HG02870 (cell line): ENCODE measurements at regions not wholly inside any gene's neighbourhood (a gene's known extent, or its start where the extent isn't known, plus 50 kb on each side); places are given as distances from the start of the nearest gene placed in this dataset.

Source experiments
- ATAC-seq: cut with Tn5 transposase; IDR thresholded peaks from one replicate; pipeline ENCODE4 v1.9.1; 2021; ENCODE audit warnings: mild to moderate bottlenecking, moderate library complexity; ENCODE audit not compliant: unreplicated experiment

- ATAC-seq: no peak
Observed at GRCh38 chr13:76796851-76797250, 89.4 kb downstream of the KCTD12 start.

GRCh38 chr13:76795701-76796695 is 90.2 kb downstream of the KCTD12 start:
- no peak for ATAC-seq

- ATAC-seq: no peak
Observed at GRCh38 chr13:76792731-76793347, 93.4 kb downstream of the KCTD12 start.

GRCh38 chr13:76790980-76791819 is 95.0 kb downstream of the KCTD12 start:
- ATAC-seq: no peak

- no peak for ATAC-seq
Observed at GRCh38 chr13:76790526-76790925, 95.7 kb downstream of the KCTD12 start.

- ATAC-seq: no peak
Observed at GRCh38 chr13:76783798-76784197, 102.4 kb downstream of the KCTD12 start.

- no peak for ATAC-seq
Observed at GRCh38 chr13:76778853-76779252, 107.4 kb downstream of the KCTD12 start.

GRCh38 chr13:76777096-76777495 is 109.1 kb downstream of the KCTD12 start:
- no peak for ATAC-seq

GRCh38 chr13:76775088-76775740 is 111.0 kb downstream of the KCTD12 start:
- ATAC-seq: no peak

- ATAC-seq: no peak
Observed at GRCh38 chr13:76773448-76774094, 112.6 kb downstream of the KCTD12 start.

- no peak for ATAC-seq
Observed at GRCh38 chr13:76772241-76772640, 114.0 kb downstream of the KCTD12 start.

- no peak for ATAC-seq
Observed at GRCh38 chr13:76769271-76769791, 116.9 kb downstream of the KCTD12 start.

- no peak for ATAC-seq
Observed at GRCh38 chr13:76768384-76768783, 117.8 kb downstream of the KCTD12 start.

GRCh38 chr13:76764916-76765315 is 121.3 kb downstream of the KCTD12 start:
- ATAC-seq: no peak

- ATAC-seq: no peak
Observed at GRCh38 chr13:76764429-76764828, 121.8 kb downstream of the KCTD12 start.

- ATAC-seq: no peak
Observed at GRCh38 chr13:76762721-76763120, 123.5 kb downstream of the KCTD12 start.

- no peak for ATAC-seq
Observed at GRCh38 chr13:76759877-76760276, 126.3 kb downstream of the KCTD12 start.

- no peak for ATAC-seq
Observed at GRCh38 chr13:76758738-76759137, 127.5 kb downstream of the KCTD12 start.

GRCh38 chr13:76758257-76758656 is 127.9 kb downstream of the KCTD12 start:
- no peak for ATAC-seq

- ATAC-seq: no peak
Observed at GRCh38 chr13:76756451-76756850, 129.8 kb downstream of the KCTD12 start.
